Astrocyte (in vitro differentiated cells and primary cell): ENCODE measurements at regions not wholly inside any gene's neighbourhood (a gene's known extent, or its start where the extent isn't known, plus 50 kb on each side); places are given as distances from the start of the nearest gene placed in this dataset.

Experiments
- CTCF ChIP-seq: IDR thresholded peaks from 2 replicates; pipeline ENCODE4 v1.5.1; 2011; ENCODE audit warnings: low read depth, mild to moderate bottlenecking, inconsistent platforms, low read length, moderate library complexity; ENCODE audit not compliant: insufficient read depth
- EZH2 ChIP-seq: IDR thresholded peaks from 2 replicates; pipeline ENCODE4 v1.6.1; 2012; ENCODE audit warnings: mild to moderate bottlenecking, low read length, inconsistent platforms; ENCODE audit not compliant: insufficient read depth

- no peak for TF ChIP-seq CTCF
- TF ChIP-seq EZH2, result no peak
Observed at GRCh38 chr2:179343945-179344279, 79.3 kb upstream of the SESTD1 start.
